ENCODE measurements at regions not wholly inside any gene's neighbourhood (a gene's known extent, or its start where the extent isn't known, plus 50 kb on each side); places are given as distances from the start of the nearest gene placed in this dataset.

DNA sequence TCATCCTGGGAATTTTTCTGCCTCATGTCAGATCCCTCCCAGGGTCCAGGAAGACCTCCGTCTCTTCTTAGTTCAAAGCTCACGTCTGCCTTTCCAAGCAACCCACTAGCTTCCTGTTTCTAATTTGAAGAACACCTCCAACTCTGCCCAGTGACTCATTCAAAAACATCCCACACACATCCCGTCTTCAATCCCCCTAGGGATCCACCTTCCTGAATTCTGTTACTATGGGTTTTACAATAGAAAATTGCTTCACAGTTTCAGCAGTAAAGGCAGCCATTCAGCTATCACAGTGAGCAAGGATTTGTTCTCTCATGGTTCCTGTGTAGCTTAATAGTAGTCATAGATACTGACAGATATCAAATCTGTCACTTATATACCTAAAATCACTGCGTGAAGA, 308.3 kb upstream of the CCDC54 start:
- Histone ChIP-seq H3K4me3 (ENCODE audit: low read length in 2 of 2) (no peak overlapping the region), H3K9me3 (ENCODE audit: control insufficient read depth, low read length) (no peaks in the 10 kb centered on the region), H3K4me1 (ENCODE audit: control insufficient read depth in 1 of 2, insufficient read depth in 2 of 2, low read length in 2 of 2) (peaks cover 0 to 2% of the 10 kb centered on the region in 2 donors), H3K27me3 (ENCODE audit: control insufficient read depth in 1 of 2, insufficient read depth in 2 of 2, low read length in 1 of 2) (no peaks in the 10 kb centered on the region), H3K27ac (ENCODE audit: low read depth in 1 of 2, low read length in 2 of 2) (no peak overlapping the region), H3K36me3 (ENCODE audit: control insufficient read depth in 1 of 2, insufficient read depth in 2 of 2, low read length in 1 of 2) (no peaks in the 10 kb centered on the region)
- no peak for ATAC-seq (ENCODE audit: low FRiP score)
- 21 to 23% methylated on average over 4 of the region's 4 CpGs for WGBS, 2 donors
- DNase-seq: no peak
- intact Hi-C loops (cut with DNase I): loop anchor here in 1 of 2 donors (5.0 kb wide), 1 partner anchor 452 kb away; no protein-coding TSS in a partner anchor

DNA sequence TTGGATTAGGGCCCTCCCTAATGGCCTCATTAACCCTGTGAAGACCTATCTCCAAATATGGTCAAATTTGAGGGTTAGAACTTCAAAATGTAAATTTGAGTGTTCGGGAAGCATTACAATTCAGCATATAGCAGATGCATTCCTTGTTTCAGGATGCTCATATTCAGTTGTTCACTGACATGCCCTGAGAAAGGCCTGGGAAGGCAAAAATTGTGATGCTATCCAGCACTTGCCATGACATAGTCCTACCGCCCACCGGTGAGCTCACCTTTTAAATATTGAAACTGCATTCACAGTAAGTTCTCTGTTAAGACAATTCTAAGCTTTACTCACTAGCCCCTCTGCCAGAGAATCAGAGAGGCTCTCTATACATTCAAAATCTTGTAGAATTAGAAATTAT, 300.3 kb upstream of the CCDC54 start:
- 93% methylated on average over 3 of the region's 3 CpGs for WGBS, 2 donors
- ATAC-seq (ENCODE audit: low FRiP score) (no peak), DNase-seq (no peak)
- H3K27me3 ChIP-seq (ENCODE audit: control insufficient read depth in 1 of 2, insufficient read depth in 2 of 2, low read length in 1 of 2): no peaks in the 10 kb centered on the region
- no peak overlapping the region for H3K4me3 ChIP-seq (ENCODE audit: low read length in 2 of 2)
- H3K27ac ChIP-seq (ENCODE audit: low read depth in 1 of 2, low read length in 2 of 2): no peak overlapping the region
- intact Hi-C loops (cut with DNase I): no loop called here
- no peaks in the 10 kb centered on the region for H3K36me3 ChIP-seq (ENCODE audit: control insufficient read depth in 1 of 2, insufficient read depth in 2 of 2, low read length in 1 of 2)
- H3K9me3 ChIP-seq (ENCODE audit: control insufficient read depth, low read length): no peaks in the 10 kb centered on the region
- H3K4me1 ChIP-seq (ENCODE audit: control insufficient read depth in 1 of 2, insufficient read depth in 2 of 2, low read length in 2 of 2): no peaks in the 10 kb centered on the region

- H3K36me3 ChIP-seq (ENCODE audit: control insufficient read depth in 1 of 2, insufficient read depth in 2 of 2, low read length in 1 of 2): no peaks in the 10 kb centered on the region
- intact Hi-C loops (cut with DNase I): no loop called here
- 86 to 87% methylated on average over 2 of the region's 2 CpGs for WGBS, 2 donors
- DNase-seq (no peak), ATAC-seq (ENCODE audit: low FRiP score) (no peak)
- H3K27me3 ChIP-seq (ENCODE audit: control insufficient read depth in 1 of 2, insufficient read depth in 2 of 2, low read length in 1 of 2): no peaks in the 10 kb centered on the region
- H3K4me1 ChIP-seq (ENCODE audit: control insufficient read depth in 1 of 2, insufficient read depth in 2 of 2, low read length in 2 of 2): no peaks in the 10 kb centered on the region
- H3K9me3 ChIP-seq (ENCODE audit: control insufficient read depth, low read length): no peaks in the 10 kb centered on the region
- no peak overlapping the region for H3K4me3 ChIP-seq (ENCODE audit: low read length in 2 of 2)
- no peak overlapping the region for H3K27ac ChIP-seq (ENCODE audit: low read depth in 1 of 2, low read length in 2 of 2)
Measured at GRCh38 chr3:107077391-107077790, 299.8 kb upstream of the CCDC54 start.

GRCh38 chr3:107082527-107082926, 294.7 kb upstream of the CCDC54 start:
- Histone ChIP-seq H3K27me3 (ENCODE audit: control insufficient read depth in 1 of 2, insufficient read depth in 2 of 2, low read length in 1 of 2) (no peaks in the 10 kb centered on the region), H3K9me3 (ENCODE audit: control insufficient read depth, low read length) (no peaks in the 10 kb centered on the region), H3K36me3 (ENCODE audit: control insufficient read depth in 1 of 2, insufficient read depth in 2 of 2, low read length in 1 of 2) (no peaks in the 10 kb centered on the region), H3K27ac (ENCODE audit: low read depth in 1 of 2, low read length in 2 of 2) (no peak overlapping the region), H3K4me3 (ENCODE audit: low read length in 2 of 2) (no peak overlapping the region), H3K4me1 (ENCODE audit: control insufficient read depth in 1 of 2, insufficient read depth in 2 of 2, low read length in 2 of 2) (no peaks in the 10 kb centered on the region)
- intact Hi-C loops (cut with DNase I): no loop called here
- WGBS, 2 donors: 94 to 95% methylated on average over 3 of the region's 3 CpGs
- DNase-seq (no peak), ATAC-seq (ENCODE audit: low FRiP score) (no peak)

GRCh38 chr3:107085261-107085660, 292.0 kb upstream of the CCDC54 start:
- Histone ChIP-seq H3K27ac (ENCODE audit: low read depth in 1 of 2, low read length in 2 of 2) (no peak overlapping the region), H3K27me3 (ENCODE audit: control insufficient read depth in 1 of 2, insufficient read depth in 2 of 2, low read length in 1 of 2) (no peaks in the 10 kb centered on the region), H3K36me3 (ENCODE audit: control insufficient read depth in 1 of 2, insufficient read depth in 2 of 2, low read length in 1 of 2) (no peaks in the 10 kb centered on the region), H3K9me3 (ENCODE audit: control insufficient read depth, low read length) (no peaks in the 10 kb centered on the region), H3K4me3 (ENCODE audit: low read length in 2 of 2) (no peak overlapping the region), H3K4me1 (ENCODE audit: control insufficient read depth in 1 of 2, insufficient read depth in 2 of 2, low read length in 2 of 2) (no peaks in the 10 kb centered on the region)
- DNase-seq (no peak), ATAC-seq (ENCODE audit: low FRiP score) (no peak)
- WGBS, 2 donors: 91 to 95% methylated on average over 3 of the region's 3 CpGs
- intact Hi-C loops (cut with DNase I): no loop called here

- no peaks in the 10 kb centered on the region for H3K27me3 ChIP-seq (ENCODE audit: control insufficient read depth in 1 of 2, insufficient read depth in 2 of 2, low read length in 1 of 2)
- no peak for DNase-seq
- no peaks in the 10 kb centered on the region for H3K36me3 ChIP-seq (ENCODE audit: control insufficient read depth in 1 of 2, insufficient read depth in 2 of 2, low read length in 1 of 2)
- H3K9me3 ChIP-seq (ENCODE audit: control insufficient read depth, low read length): no peaks in the 10 kb centered on the region
- intact Hi-C loops (cut with DNase I): no loop called here
- WGBS, 2 donors: 70 to 77% methylated on average over 3 of the region's 3 CpGs
- no peak overlapping the region for H3K4me3 ChIP-seq (ENCODE audit: low read length in 2 of 2)
- ATAC-seq (ENCODE audit: low FRiP score): no peak
- no peak overlapping the region for H3K27ac ChIP-seq (ENCODE audit: low read depth in 1 of 2, low read length in 2 of 2)
- no peaks in the 10 kb centered on the region for H3K4me1 ChIP-seq (ENCODE audit: control insufficient read depth in 1 of 2, insufficient read depth in 2 of 2, low read length in 2 of 2)
Measured at GRCh38 chr3:107092121-107092520, 285.1 kb upstream of the CCDC54 start.

- Histone ChIP-seq H3K36me3 (ENCODE audit: control insufficient read depth in 1 of 2, insufficient read depth in 2 of 2, low read length in 1 of 2) (no peaks in the 10 kb centered on the region), H3K27ac (ENCODE audit: low read depth in 1 of 2, low read length in 2 of 2) (no peak overlapping the region), H3K27me3 (ENCODE audit: control insufficient read depth in 1 of 2, insufficient read depth in 2 of 2, low read length in 1 of 2) (no peaks in the 10 kb centered on the region), H3K4me3 (ENCODE audit: low read length in 2 of 2) (no peak overlapping the region), H3K9me3 (ENCODE audit: control insufficient read depth, low read length) (peaks cover 3% of the 10 kb centered on the region), H3K4me1 (ENCODE audit: control insufficient read depth in 1 of 2, insufficient read depth in 2 of 2, low read length in 2 of 2) (no peaks in the 10 kb centered on the region)
- intact Hi-C loops (cut with DNase I): no loop called here
- DNase-seq (no peak), ATAC-seq (ENCODE audit: low FRiP score) (no peak)
Measured at GRCh38 chr3:107098864-107099263, 278.4 kb upstream of the CCDC54 start.

- 85 to 87% methylated on average over 1 of the region's 1 CpG for WGBS, 2 donors
Measured at GRCh38 chr3:107100137-107100536, 277.1 kb upstream of the CCDC54 start.

GRCh38 chr3:107100573-107100972, 276.7 kb upstream of the CCDC54 start:
- intact Hi-C loops (cut with DNase I): no loop called here
- Histone ChIP-seq H3K27ac (ENCODE audit: low read depth in 1 of 2, low read length in 2 of 2) (no peak overlapping the region), H3K4me3 (ENCODE audit: low read length in 2 of 2) (no peak overlapping the region), H3K27me3 (ENCODE audit: control insufficient read depth in 1 of 2, insufficient read depth in 2 of 2, low read length in 1 of 2) (no peaks in the 10 kb centered on the region), H3K4me1 (ENCODE audit: control insufficient read depth in 1 of 2, insufficient read depth in 2 of 2, low read length in 2 of 2) (no peaks in the 10 kb centered on the region), H3K9me3 (ENCODE audit: control insufficient read depth, low read length) (peaks cover 3% of the 10 kb centered on the region), H3K36me3 (ENCODE audit: control insufficient read depth in 1 of 2, insufficient read depth in 2 of 2, low read length in 1 of 2) (no peaks in the 10 kb centered on the region)
- ATAC-seq (ENCODE audit: low FRiP score): no peak
- DNase-seq: no peak
- WGBS, 2 donors: 65 to 68% methylated on average over 1 of the region's 1 CpG

More at GRCh38 chr3:107100137-107100536, 277.1 kb upstream of the CCDC54 start:
- peaks cover 3% of the 10 kb centered on the region for H3K9me3 ChIP-seq (ENCODE audit: control insufficient read depth, low read length)
- ATAC-seq (ENCODE audit: low FRiP score) (no peak), DNase-seq (no peak)
- no peaks in the 10 kb centered on the region for H3K36me3 ChIP-seq (ENCODE audit: control insufficient read depth in 1 of 2, insufficient read depth in 2 of 2, low read length in 1 of 2)
- intact Hi-C loops (cut with DNase I): no loop called here
- no peaks in the 10 kb centered on the region for H3K27me3 ChIP-seq (ENCODE audit: control insufficient read depth in 1 of 2, insufficient read depth in 2 of 2, low read length in 1 of 2)
- H3K4me1 ChIP-seq (ENCODE audit: control insufficient read depth in 1 of 2, insufficient read depth in 2 of 2, low read length in 2 of 2): no peaks in the 10 kb centered on the region
- no peak overlapping the region for H3K4me3 ChIP-seq (ENCODE audit: low read length in 2 of 2)
- H3K27ac ChIP-seq (ENCODE audit: low read depth in 1 of 2, low read length in 2 of 2): no peak overlapping the region

All from aorta (tissue), 5 donors.